Suppressor macrophage treated with lipopolysaccharide for 4 hours (primary cell): ENCODE measurements at regions not wholly inside any gene's neighbourhood (a gene's known extent, or its start where the extent isn't known, plus 50 kb on each side); places are given as distances from the start of the nearest gene placed in this dataset.
"Not testable (repeated sequence)": the region's sequence is repeated elsewhere in the genome, so short reads cannot be mapped to it uniquely, and the experiment has no call there.

Source experiments
- DNase-seq: peaks from one replicate; pipeline ENCODE4 v3.0.0-alpha.2; 2020

- DNase-seq, result no peak
These were observed 63.0 kb downstream of the HLX start for GRCh38 chr1:220942278-220942677.

DNA sequence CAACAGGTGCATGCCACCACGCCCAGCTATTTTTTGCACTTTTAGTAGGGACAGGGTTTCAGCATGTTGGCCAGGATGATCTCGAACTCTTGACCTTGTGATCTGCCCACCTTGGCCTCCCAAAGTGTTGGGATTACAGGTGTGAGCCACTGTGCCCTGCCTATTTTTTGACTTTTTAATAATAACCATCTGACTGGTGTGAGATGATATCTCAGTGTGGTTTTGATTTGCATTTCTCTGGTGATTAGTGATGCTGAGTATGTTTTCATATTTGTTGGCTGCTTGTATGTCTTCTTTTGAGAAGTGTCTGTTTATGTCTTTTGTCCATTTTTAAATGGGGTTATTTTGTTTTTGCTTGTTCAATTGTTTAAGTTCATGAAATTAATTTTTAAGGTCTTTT is 63.7 kb downstream of the HLX start:
- not testable (repeated sequence) for DNase-seq

DNA sequence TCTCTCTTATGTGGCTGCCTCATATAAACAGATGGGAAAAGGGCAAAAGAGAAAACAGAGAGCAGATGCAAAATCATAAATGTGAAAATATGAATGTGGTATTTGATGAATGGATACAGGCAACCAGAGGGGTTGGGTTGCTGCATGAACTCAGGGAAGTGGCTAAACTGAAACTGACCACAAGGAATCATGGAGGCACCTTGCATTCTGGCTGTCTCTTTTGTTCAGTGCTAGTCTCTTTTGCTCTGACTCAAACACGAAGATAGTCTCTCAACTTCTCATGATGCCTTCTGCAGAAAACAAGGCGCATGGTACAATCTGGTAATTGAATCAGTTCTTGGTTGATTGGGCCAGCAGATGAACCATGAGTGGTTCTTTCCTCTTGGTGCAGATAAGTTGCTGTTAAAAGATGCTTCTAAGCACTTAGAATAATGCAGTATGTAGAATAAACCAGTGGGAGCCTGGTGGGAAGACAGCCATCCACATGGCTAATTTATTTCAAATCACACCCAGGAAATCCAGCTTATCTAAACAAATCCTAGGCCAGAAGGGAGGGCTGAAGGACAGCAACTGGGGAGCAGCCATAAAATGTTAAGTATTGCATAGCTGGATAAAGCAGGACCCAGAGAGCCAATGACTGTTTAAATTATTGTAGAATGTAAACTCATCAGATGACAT is 64.2 kb downstream of the HLX start:
- DNase-seq, result no peak

DNA sequence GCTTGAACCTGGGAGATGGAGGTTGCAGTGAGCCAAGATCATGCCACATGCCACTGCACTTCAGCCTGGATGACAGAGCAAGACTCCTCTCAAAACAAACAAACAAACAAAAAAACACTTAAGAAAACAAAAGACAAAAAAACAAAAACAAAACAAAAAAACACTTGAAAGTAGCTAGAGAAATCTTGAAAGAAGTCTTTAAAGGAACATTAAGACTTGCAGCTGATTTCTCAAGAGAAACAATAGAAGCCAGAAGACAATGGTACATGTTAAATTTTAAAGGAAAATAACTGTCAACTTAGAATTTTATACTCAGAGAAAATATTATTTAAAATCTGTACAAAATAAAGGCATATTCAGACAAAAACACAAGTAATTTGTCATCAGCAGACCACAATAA is 71.3 kb downstream of the HLX start:
- DNase-seq, result no peak

DNA sequence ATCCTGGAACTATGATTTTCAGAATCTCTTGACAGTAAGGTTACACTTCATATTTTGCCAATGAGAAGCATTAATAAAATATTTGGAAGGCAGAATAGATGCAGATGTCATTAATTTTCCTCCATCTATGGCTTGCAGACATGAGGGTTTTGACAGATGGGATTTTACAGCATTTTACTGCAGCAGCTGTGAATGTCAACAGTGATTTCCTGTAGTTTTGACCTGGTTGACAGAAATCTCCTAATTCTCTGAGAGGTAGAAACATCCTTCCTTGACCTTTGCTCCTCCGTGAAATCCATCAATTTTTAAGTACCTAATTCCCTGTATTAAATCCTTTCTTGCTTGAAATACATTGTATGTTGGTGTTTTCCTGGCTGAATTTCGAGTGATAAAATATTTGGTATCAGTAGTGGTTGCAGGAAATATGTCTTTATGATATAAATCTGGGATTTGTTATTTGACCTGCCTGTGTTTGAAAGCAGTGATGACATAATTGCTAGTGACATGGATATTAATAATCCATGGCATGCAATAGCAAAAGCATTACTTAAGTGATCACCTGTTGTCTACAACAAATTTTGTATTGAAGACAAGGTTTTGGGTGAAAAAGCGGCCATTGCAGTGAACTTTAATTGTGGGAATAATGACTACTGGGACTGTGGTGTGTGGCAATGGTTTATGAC is 73.9 kb downstream of the HLX start:
- DNase-seq, result peak; percentile 10

- DNase-seq, result peak; percentile 18
These were observed 75.3 kb downstream of the HLX start for GRCh38 chr1:220954321-220955075.

GRCh38 chr1:220955116-220955515 is 75.9 kb downstream of the HLX start:
- no peak for DNase-seq

DNA sequence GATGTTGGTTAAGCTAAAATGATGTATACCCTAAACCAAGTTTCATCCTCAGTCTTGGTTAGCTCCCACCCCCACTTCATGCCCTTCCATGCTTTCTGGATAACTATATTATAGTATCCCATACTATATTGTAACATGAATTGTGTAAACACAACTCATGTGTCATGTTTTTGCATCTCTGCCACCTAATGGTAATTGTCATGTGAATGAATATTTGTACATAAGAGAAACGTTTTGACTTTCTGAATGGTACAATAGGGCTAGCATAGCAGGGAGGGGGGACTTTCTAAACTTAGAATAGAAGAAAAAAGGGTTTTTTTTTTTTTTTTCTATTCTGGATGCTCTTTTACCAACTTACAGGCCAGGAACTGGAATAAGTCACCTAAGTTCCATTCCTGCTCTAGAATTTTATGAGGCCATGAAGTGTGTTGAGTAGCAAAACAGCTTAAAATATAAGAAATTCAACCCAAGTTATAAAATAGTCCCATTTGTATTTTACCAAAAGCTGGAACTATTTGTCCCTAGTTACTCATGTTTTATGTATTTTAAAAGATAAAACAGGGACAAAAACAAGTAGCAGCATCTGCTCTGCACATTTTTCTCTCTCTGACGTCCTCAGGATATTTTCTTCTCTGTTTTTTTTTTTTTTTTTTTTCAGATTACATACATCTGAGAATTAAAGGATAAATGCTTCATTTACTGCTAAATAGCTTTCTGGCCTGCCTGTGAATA is 77.4 kb downstream of the HLX start:
- peak; percentile 47 for DNase-seq

DNA sequence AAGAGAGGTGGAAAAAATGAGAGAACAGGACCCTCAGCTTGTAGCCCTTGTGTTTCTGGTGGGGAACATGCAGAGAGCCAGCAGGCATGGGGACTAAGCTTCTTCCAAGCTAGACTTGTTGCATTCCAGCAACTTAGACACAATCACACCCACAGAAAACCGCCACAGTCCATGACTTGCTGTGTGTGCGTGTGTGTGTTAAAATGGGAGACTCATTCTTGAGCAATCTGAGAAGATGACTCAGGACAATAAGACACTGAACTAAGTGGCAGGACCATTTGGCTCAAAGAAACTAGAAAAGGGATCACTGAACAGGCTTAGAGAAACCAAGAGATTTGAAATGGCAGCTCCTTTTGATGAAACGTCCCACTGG is 78.0 kb downstream of the HLX start:
- peak; percentile 93 for DNase-seq

DNA sequence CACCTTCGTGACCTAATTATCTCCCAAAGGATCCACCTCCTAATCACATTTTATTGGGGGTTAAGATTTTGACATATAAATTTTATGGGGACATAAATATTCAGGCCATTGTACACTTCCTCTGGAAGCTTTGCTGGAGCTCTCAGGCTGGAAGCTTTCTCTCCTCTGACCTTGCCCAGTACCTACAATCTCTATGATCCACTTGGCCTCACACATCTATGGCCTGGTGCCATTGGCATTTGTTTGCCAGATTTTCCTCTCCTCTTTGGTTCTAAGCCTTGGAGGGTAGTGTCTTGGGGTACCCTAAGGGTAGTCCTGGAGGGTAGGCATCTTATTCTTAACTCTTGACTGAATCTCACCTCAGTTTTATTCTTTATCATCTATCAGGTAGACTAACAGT is 79.0 kb downstream of the HLX start:
- DNase-seq, result no peak

DNA sequence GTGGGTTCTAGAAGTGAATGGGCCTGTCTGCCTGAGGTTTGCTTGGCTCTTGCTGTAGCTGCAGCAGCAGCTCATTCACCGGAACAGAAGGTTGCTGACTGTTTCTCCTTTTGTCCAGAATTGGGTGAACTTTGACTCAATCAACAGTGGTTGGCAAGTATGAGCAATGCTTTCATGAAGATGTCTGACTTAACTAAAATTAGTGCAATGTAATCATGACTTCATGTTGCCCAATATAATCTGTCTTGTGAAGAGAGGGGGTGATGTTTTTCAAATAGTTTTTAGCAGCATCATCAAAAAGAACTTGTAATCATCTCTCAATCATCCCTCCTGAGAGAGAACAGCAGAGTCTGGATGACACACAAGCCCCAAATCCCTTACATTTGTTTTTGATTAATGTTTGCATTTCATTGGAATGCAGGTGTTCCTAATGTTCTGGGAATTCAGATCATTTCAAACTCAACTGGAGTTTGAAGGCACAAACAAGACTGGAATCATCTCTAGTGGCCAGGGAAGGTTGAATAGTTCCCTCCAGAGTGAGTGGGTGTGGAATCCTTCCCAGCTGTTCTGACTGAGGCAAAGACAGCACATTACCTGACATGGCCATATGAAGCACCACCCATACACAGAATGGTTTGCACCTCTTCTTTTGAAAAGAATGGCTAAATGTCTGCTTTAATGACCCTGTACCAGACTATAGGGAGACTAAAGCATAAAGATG is 82.9 kb downstream of the HLX start:
- DNase-seq, result peak; percentile 93

DNA sequence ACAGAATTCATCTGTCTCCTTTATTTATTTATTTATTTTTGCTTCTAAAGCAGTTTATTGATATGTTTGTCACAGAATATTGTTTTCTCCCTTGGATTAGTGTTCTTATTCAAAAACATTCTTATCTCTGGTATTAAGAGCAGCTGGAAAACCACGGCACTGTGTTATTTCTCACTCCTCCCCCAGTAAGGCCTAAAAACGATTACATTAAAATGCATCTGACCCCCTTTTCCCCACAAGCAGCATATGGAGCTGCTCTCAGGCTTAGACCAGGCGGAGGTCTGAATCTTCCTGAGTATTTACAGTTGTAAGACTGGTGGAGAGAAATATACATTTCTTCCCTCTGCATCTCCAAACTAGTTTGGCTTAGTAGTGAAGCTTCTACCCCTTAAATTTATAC is 86.8 kb downstream of the HLX start:
- no peak for DNase-seq

DNA sequence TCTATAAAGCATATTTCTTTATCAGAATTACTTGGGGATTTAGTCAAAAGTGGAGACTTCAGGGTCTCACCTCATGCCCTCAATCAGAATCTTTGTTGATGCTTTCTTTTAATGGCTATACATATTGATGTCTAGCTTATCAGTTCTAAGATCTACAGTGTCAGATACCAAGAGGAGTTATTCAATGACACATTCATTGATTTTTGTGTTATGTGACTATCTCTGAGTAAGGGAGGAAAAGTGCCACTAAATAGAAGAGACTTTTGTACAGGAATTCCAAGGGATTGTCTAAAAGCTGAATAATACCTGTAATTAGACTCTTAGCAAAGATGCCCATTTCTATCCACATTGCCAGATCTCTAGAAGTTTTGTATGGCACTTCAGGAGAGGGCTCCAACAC is 87.2 kb downstream of the HLX start:
- DNase-seq, result no peak

- DNase-seq, result no peak
These were observed 87.8 kb downstream of the HLX start for GRCh38 chr1:220966881-220967611.

DNA sequence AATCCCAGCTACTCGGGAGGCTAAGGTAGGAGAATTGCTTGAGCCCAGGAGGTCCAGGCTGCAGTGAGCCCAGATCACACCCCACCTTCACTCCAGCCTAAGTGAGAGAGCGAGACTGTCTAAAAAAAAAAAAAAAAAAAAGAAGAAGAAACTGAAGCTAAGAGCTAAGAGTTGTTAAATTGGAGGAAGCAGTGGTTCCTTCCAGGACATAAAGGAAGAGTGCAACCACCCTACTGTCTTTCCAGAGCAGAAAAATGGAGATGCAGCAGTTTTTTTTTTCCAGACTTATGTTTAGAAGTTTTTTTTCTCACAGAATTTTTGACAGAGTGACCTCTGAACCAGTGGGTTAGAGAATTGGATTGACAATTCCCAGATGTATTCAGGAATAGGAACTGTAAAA is 88.7 kb downstream of the HLX start:
- no peak for DNase-seq

GRCh38 chr1:220969281-220969680 is 90.0 kb downstream of the HLX start:
- DNase-seq, result not testable (repeated sequence)

GRCh38 chr1:220970311-220970710 is 91.1 kb downstream of the HLX start:
- no peak for DNase-seq

GRCh38 chr1:220971221-220971620 is 92.0 kb downstream of the HLX start:
- DNase-seq, result no peak

DNA sequence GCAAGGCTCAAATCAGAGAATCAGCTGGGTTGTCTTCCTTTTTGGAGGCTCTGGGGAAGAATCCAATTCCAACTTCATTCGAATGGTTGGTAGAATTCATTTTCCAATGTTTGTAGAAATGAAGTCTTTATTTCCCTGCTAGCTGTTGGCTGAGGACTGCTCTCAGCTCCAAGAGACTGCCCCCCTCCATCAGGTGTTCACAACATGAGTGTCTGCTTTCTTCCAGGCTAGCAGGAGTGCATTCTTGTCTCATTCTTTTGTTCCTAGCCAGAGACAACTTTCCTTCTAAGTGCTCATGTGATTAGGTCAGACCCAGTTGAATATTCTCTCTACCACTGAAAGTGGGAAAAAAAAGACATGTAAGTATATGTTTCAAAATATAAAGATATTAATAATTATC is 95.2 kb downstream of the HLX start:
- no peak for DNase-seq

DNA sequence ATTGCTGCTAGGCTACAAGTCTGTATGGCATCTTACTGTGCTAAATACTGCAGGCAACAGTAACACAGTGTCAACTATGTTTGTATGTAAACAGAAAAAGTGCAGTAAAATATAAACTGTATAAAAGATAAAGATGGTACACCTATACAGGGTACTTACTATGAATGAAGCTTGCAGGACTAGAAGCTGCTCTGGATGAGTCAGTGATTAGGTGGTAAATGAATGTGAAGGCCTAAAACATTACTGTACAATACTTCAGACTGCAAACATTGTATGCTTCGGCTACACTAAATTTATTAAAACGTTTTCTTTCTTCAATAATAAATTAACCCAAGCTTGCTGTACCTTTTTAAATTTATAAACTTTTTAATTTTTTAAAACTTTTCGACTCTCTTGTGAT is 97.1 kb downstream of the HLX start:
- DNase-seq, result no peak

DNA sequence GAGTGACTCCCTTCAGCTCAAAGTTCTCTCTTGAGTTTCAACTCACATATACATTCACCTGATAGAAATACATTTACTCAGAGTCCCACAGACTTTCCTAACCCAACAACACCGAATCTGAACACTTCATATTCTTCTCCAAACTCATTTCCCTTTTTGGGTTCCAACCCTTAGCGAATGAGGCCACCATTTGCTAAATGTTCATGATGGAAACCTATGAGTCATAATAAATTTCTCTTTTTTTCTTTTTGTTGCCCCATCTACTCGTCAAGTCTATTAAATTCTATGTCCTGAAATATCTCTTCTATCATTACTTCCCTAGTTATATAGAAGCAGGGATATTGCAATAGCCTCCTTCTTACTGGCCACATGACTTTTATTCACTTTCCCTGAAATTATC is 100.1 kb downstream of the HLX start:
- peak; percentile 82 for DNase-seq

DNA sequence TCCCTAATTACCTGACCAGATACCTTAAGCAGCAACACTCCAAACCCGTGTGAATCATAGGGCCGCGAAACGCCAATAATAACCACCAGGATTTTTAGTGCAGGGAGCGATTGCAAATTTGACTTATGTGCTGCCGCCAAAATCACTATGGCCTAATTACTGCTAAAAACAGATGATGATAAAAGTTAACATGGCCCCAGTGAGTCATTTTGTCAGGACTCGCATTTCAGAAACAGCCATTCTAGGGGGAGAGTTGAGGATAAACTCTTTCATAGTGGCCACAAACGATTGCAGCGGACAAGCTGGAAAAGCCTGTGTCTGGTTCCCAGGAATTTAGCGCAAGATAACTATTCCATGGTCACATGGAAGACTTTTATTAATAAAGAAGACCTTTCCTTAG is 103.4 kb downstream of the HLX start:
- DNase-seq, result no peak
